ENCODE measurements at regions not wholly inside any gene's neighbourhood (a gene's known extent, or its start where the extent isn't known, plus 50 kb on each side); places are given as distances from the start of the nearest gene placed in this dataset.
A peak's percentile ranks its signal among the peaks of the same experiment; 100 is the strongest.

GRCh38 chr3:126256251-126256650, 75.9 kb upstream of the ALDH1L1 start:
- no peak for TF ChIP-seq CTCF (IDR thresholded peaks at IDR 0.05)
- no peak for TF ChIP-seq POLR2A (IDR thresholded peaks at IDR 0.05)
- no peak for TF ChIP-seq POLR2AphosphoS5 (IDR thresholded peaks at IDR 0.05)
- no peak for TF ChIP-seq EP300 (IDR thresholded peaks at IDR 0.05)
- Histone ChIP-seq H3K36me3 (no peaks in the 10 kb centered on the region), H3K4me3 (no peak overlapping the region), H3K27me3 (no peaks in the 10 kb centered on the region), H3K27ac (no peak overlapping the region), H3K9me3 (no peaks in the 10 kb centered on the region), H3K4me1 (peaks cover 5 to 8% (median 6%) of the 10 kb centered on the region in 4 donors)
- WGBS, 2 donors, result 60 to 71% methylated on average over 3 to 7 of the region's 7 CpGs
- ATAC-seq (ENCODE audit: low FRiP score in 2 of 2), result no peak
- peak in 1 of 2 donors; percentile 11 for DNase-seq

GRCh38 chr3:126253072-126253471, 72.7 kb upstream of the ALDH1L1 start:
- Histone ChIP-seq H3K4me3 (no peak overlapping the region), H3K9me3 (no peaks in the 10 kb centered on the region), H3K27ac (no peak overlapping the region), H3K27me3 (no peaks in the 10 kb centered on the region), H3K36me3 (no peaks in the 10 kb centered on the region), H3K4me1 (no peaks in the 10 kb centered on the region)
- TF ChIP-seq EP300 (IDR thresholded peaks at IDR 0.05) (no peak), CTCF (IDR thresholded peaks at IDR 0.05) (no peak), POLR2A (IDR thresholded peaks at IDR 0.05) (no peak), POLR2AphosphoS5 (IDR thresholded peaks at IDR 0.05) (no peak)
- ATAC-seq (ENCODE audit: low FRiP score in 2 of 2) (no peak), DNase-seq (no peak)
- 80 to 81% methylated on average over 2 of the region's 2 CpGs for WGBS, 2 donors

- H3K36me3 ChIP-seq, result no peaks in the 10 kb centered on the region
- TF ChIP-seq CTCF (IDR thresholded peaks at IDR 0.05), result no peak
- no peak for TF ChIP-seq POLR2AphosphoS5 (IDR thresholded peaks at IDR 0.05)
- TF ChIP-seq EP300 (IDR thresholded peaks at IDR 0.05), result no peak
- TF ChIP-seq POLR2A (IDR thresholded peaks at IDR 0.05), result no peak
- H3K27me3 ChIP-seq, result no peaks in the 10 kb centered on the region
- no peaks in the 10 kb centered on the region for H3K9me3 ChIP-seq
- H3K27ac ChIP-seq, result no peak overlapping the region
- 84 to 93% methylated on average over 1 of the region's 1 CpG for WGBS, 2 donors
- H3K4me1 ChIP-seq, result no peaks in the 10 kb centered on the region
- H3K4me3 ChIP-seq, result no peak overlapping the region
- ATAC-seq (ENCODE audit: low FRiP score in 2 of 2) (no peak), DNase-seq (no peak)
Observed at GRCh38 chr3:126252373-126252772, 72.0 kb upstream of the ALDH1L1 start.

- WGBS, 2 donors, result 42 to 45% methylated on average over 13 to 14 of the region's 14 CpGs
- Histone ChIP-seq H3K36me3 (no peaks in the 10 kb centered on the region), H3K9me3 (no peaks in the 10 kb centered on the region), H3K4me3 (no peak overlapping the region), H3K4me1 (no peaks in the 10 kb centered on the region), H3K27me3 (no peaks in the 10 kb centered on the region), H3K27ac (no peak overlapping the region)
- TF ChIP-seq CTCF (IDR thresholded peaks at IDR 0.05) (peak in 5 of 6 experiments; percentile 24 to 50 (median 26)), POLR2A (IDR thresholded peaks at IDR 0.05) (no peak), POLR2AphosphoS5 (IDR thresholded peaks at IDR 0.05) (no peak), EP300 (IDR thresholded peaks at IDR 0.05) (no peak)
- DNase-seq (peak; percentile 45 to 81), ATAC-seq (ENCODE audit: low FRiP score in 2 of 2) (peak; percentile 38 to 82)
Observed at GRCh38 chr3:126245811-126246727, 65.7 kb upstream of the ALDH1L1 start.

Data from upper lobe of left lung (tissue), 6 donors.